Muscle layer of colon (tissue), 2 donors: ENCODE measurements at regions not wholly inside any gene's neighbourhood (a gene's known extent, or its start where the extent isn't known, plus 50 kb on each side); places are given as distances from the start of the nearest gene placed in this dataset.

Experiments
- H3K27ac ChIP-seq: one replicate; pipeline ENCODE4 v1.7.0; 2013; ENCODE audit warnings: low read depth, mild to moderate bottlenecking, low read length, moderate library complexity
- H3K27me3 ChIP-seq, 2 donors: one replicate each; pipeline ENCODE4 v1.7.0; 2013; ENCODE audit warnings: low read length in 2 of 2, mild to moderate bottlenecking in 2 of 2; ENCODE audit not compliant: insufficient read depth in 2 of 2, control insufficient read depth in 1 of 2
- H3K36me3 ChIP-seq: one replicate; pipeline ENCODE4 v1.7.0; 2013; ENCODE audit warnings: mild to moderate bottlenecking, low read length; ENCODE audit not compliant: insufficient read depth
- H3K4me1 ChIP-seq: one replicate; pipeline ENCODE4 v1.7.0; 2013; ENCODE audit warnings: mild to moderate bottlenecking, low read length; ENCODE audit not compliant: insufficient read depth
- H3K4me3 ChIP-seq, 2 donors: one replicate each; pipeline ENCODE4 v1.7.0; 2013; ENCODE audit warnings: low read length in 2 of 2, low read depth in 1 of 2, mild to moderate bottlenecking in 1 of 2, moderate library complexity in 1 of 2
- H3K9ac ChIP-seq: one replicate; pipeline ENCODE4 v1.7.0; 2013; ENCODE audit warnings: low read length
- H3K9me3 ChIP-seq: one replicate; pipeline ENCODE4 v1.7.0; 2013; ENCODE audit warnings: mild to moderate bottlenecking, low read length
- donor health status: abdominal sarcoma.
- donor health status: Adenocarcinoma of cecum.

DNA sequence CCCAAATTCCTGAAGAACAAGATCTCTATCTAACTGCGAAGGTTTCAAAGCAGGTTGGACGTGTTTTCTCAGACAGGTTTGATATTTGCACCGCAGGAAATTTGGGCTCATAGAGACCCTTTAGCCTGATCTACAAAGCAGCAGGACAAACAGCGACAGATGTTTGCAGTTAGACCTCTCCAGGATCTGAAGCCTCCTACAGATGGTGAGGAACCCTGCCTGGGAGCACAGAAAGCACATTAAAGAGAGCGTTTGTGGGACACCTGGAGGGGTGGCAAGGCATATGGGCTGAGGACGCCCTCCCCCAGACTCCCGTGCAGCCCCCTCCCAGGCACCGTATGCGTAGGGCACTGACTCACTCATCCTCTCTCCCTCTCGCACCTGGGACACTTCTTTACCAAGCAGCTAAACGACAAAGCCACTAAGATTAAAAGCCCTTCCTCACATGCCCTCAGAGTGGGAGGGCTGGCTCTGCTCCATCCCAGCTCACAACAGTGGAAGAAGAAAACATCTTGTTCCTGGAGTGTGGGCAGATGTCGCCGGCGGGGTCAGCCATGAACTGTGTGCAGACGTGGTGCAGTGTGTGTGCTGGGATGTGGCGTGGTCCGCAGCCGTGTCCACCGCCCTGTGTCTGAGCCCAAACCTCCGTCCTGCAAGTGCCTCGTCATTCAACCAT lies 249.7 kb upstream of the AFDN start:
- H3K4me3 ChIP-seq: no peak overlapping the region
- no peaks in the 10 kb centered on the region for H3K36me3 ChIP-seq
- no peak overlapping the region for H3K9ac ChIP-seq
- H3K4me1 ChIP-seq: peaks cover 14% of the 10 kb centered on the region
- H3K27ac ChIP-seq: no peak overlapping the region
- H3K27me3 ChIP-seq: no peaks in the 10 kb centered on the region
- no peaks in the 10 kb centered on the region for H3K9me3 ChIP-seq

GRCh38 chr6:167577891-167578361 lies 248.8 kb upstream of the AFDN start:
- no peak overlapping the region for H3K27ac ChIP-seq
- no peaks in the 10 kb centered on the region for H3K9me3 ChIP-seq

GRCh38 chr6:167578371-167578901 lies 248.3 kb upstream of the AFDN start:
- Histone ChIP-seq H3K27ac (no peak overlapping the region), H3K4me3 (no peak overlapping the region), H3K36me3 (no peaks in the 10 kb centered on the region), H3K9ac (no peak overlapping the region), H3K27me3 (no peaks in the 10 kb centered on the region), H3K4me1 (peaks cover 7% of the 10 kb centered on the region), H3K9me3 (no peaks in the 10 kb centered on the region)

More at GRCh38 chr6:167577891-167578361, 248.8 kb upstream of the AFDN start:
- H3K36me3 ChIP-seq: no peaks in the 10 kb centered on the region
- H3K9ac ChIP-seq: no peak overlapping the region
- no peak overlapping the region for H3K4me3 ChIP-seq
- H3K27me3 ChIP-seq: no peaks in the 10 kb centered on the region
- peaks cover 12% of the 10 kb centered on the region for H3K4me1 ChIP-seq

GRCh38 chr6:167579806-167580618 lies 246.7 kb upstream of the AFDN start:
- no peaks in the 10 kb centered on the region for H3K4me1 ChIP-seq
- H3K36me3 ChIP-seq: no peaks in the 10 kb centered on the region
- no peak overlapping the region for H3K4me3 ChIP-seq
- H3K9me3 ChIP-seq: no peaks in the 10 kb centered on the region
- no peaks in the 10 kb centered on the region for H3K27me3 ChIP-seq
- no peak overlapping the region for H3K27ac ChIP-seq
- no peak overlapping the region for H3K9ac ChIP-seq

GRCh38 chr6:167580619-167580911 lies 246.1 kb upstream of the AFDN start:
- H3K27ac ChIP-seq: no peak overlapping the region
- no peaks in the 10 kb centered on the region for H3K27me3 ChIP-seq
- no peaks in the 10 kb centered on the region for H3K36me3 ChIP-seq
- H3K4me3 ChIP-seq: no peak overlapping the region
- H3K9me3 ChIP-seq: no peaks in the 10 kb centered on the region
- H3K4me1 ChIP-seq: no peaks in the 10 kb centered on the region
- H3K9ac ChIP-seq: no peak overlapping the region

GRCh38 chr6:167581637-167582036 lies 245.1 kb upstream of the AFDN start:
- no peaks in the 10 kb centered on the region for H3K9me3 ChIP-seq
- no peaks in the 10 kb centered on the region for H3K4me1 ChIP-seq
- H3K36me3 ChIP-seq: no peaks in the 10 kb centered on the region
- no peak overlapping the region for H3K9ac ChIP-seq
- H3K27me3 ChIP-seq: no peaks in the 10 kb centered on the region
- no peak overlapping the region for H3K27ac ChIP-seq
- H3K4me3 ChIP-seq: no peak overlapping the region

- Histone ChIP-seq H3K27me3 (no peaks in the 10 kb centered on the region), H3K9ac (no peak overlapping the region), H3K36me3 (no peaks in the 10 kb centered on the region), H3K9me3 (no peaks in the 10 kb centered on the region), H3K27ac (no peak overlapping the region), H3K4me3 (no peak overlapping the region), H3K4me1 (no peaks in the 10 kb centered on the region)
Measured at GRCh38 chr6:167583412-167583811, 243.3 kb upstream of the AFDN start.

DNA sequence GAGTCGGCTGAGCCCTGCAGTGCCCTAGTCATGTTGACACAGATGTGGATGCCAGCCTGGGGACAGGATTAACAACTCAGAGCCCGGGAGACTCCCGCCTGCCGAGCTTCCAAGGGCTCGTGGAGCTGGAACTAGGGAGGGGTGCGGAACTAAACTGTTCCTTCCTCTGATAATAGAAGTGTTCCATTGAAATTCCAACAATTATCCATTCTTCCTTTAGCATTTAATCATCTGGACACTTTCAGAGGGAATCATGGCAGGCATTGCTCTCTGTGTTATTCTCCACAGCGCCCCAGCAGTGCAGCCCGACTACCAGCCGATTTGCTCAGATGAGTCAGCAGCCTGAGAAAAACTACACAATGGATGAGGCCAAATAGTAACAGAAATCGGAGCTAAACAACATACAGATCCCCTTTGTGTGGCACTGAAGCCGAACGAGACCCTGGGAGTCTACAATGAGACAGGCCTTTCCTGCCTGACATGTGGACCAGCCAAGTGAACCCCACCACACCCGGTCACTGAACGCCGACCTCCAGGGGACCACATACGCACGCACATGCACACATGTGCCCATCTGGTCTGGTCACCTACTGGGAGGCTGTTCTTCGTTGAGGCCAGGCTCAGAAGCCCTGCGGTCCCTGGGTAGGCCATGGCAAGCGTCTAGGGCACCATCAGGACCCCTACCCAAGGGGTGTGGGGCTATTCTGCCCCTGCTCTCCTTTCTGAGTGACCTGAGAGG lies 238.4 kb upstream of the AFDN start:
- Histone ChIP-seq H3K9ac (no peak overlapping the region), H3K4me1 (no peaks in the 10 kb centered on the region), H3K27ac (no peak overlapping the region), H3K4me3 (no peak overlapping the region), H3K9me3 (no peaks in the 10 kb centered on the region), H3K36me3 (no peaks in the 10 kb centered on the region), H3K27me3 (no peaks in the 10 kb centered on the region)

GRCh38 chr6:167588920-167589614 lies 237.6 kb upstream of the AFDN start:
- Histone ChIP-seq H3K27ac (no peak overlapping the region), H3K9ac (no peak overlapping the region), H3K27me3 (no peaks in the 10 kb centered on the region), H3K4me3 (no peak overlapping the region), H3K4me1 (no peaks in the 10 kb centered on the region), H3K9me3 (no peaks in the 10 kb centered on the region), H3K36me3 (no peaks in the 10 kb centered on the region)

DNA sequence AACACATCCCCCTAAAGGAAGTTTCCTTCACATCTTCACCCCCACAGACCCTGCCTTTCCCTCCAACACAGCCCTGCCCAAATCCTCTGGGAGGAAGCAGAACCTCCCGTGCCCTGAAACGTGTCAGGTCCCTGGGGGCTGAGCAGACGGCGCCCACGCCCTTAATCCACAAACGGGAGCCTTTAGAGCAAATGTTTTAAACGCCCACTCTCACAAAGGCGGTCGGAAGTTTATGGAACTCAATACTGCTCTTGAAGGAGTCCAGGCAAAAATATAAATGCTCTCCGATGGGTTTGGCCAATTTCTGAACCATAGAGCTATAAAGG lies 237.1 kb upstream of the AFDN start:
- Histone ChIP-seq H3K27me3 (no peaks in the 10 kb centered on the region), H3K9ac (no peak overlapping the region), H3K4me1 (no peaks in the 10 kb centered on the region), H3K27ac (no peak overlapping the region), H3K9me3 (no peaks in the 10 kb centered on the region), H3K36me3 (no peaks in the 10 kb centered on the region), H3K4me3 (no peak overlapping the region)

GRCh38 chr6:167590193-167590592 lies 236.5 kb upstream of the AFDN start:
- no peak overlapping the region for H3K4me3 ChIP-seq

More at GRCh38 chr6:167590193-167590592, 236.5 kb upstream of the AFDN start:
- no peaks in the 10 kb centered on the region for H3K4me1 ChIP-seq
- H3K27me3 ChIP-seq: no peaks in the 10 kb centered on the region
- H3K36me3 ChIP-seq: no peaks in the 10 kb centered on the region
- H3K9ac ChIP-seq: no peak overlapping the region
- H3K27ac ChIP-seq: no peak overlapping the region
- no peaks in the 10 kb centered on the region for H3K9me3 ChIP-seq
